OCI-LY7 (cell line): ENCODE measurements at regions not wholly inside any gene's neighbourhood (a gene's known extent, or its start where the extent isn't known, plus 50 kb on each side); places are given as distances from the start of the nearest gene placed in this dataset.

Experiments used
- BruUV-seq: library from RNA; stranded (reverse); fragments of 400-500 nt; replicated peaks from 2 replicates; lab custom pipeline; 2021; lab: Mats Ljungman, UMichigan
- CTCF ChIA-PET: fragments of 300-600 bp; sonication (Branson Sonifier 250); formaldehyde crosslinking; loops from one replicate; lab custom pipeline; 2022; ENCODE audit warnings: antibody characterized with exemption; ENCODE audit not compliant: unreplicated experiment; lab: Charles Lee
- POLR2A ChIA-PET: fragments of 300-600 bp; sonication (Branson Sonifier 250); formaldehyde crosslinking; loops from one replicate; lab custom pipeline; 2022; ENCODE audit warnings: antibody characterized with exemption; lab: Charles Lee
- DNase-seq: peaks from one replicate; pipeline ENCODE4 v3.0.0-alpha.2; 2015; ENCODE audit warnings: low spot score
- H2AFZ ChIP-seq: fragments of 200-600 bp; sonication (generic), shearing (Covaris generic); 2 replicates; pipeline ENCODE4 v1.6.1; 2014; ENCODE audit warnings: mild to moderate bottlenecking, antibody characterized with exemption, low read length, moderate library complexity
- H3K27ac ChIP-seq: fragments of 200-600 bp; sonication (generic); 2 replicates; pipeline ENCODE4 v1.5.1; 2014; ENCODE audit warnings: mixed run types, low read depth, mild to moderate bottlenecking, moderate library complexity, low read length, inconsistent platforms; ENCODE audit not compliant: poor library complexity, severe bottlenecking
- H3K36me3 ChIP-seq: fragments of 200-600 bp; sonication (generic); 2 replicates; pipeline ENCODE4 v1.6.1; 2014; ENCODE audit warnings: mild to moderate bottlenecking, antibody characterized with exemption, low read length, moderate library complexity, mixed read lengths; ENCODE audit not compliant: insufficient read depth
- H3K4me1 ChIP-seq: fragments of 200-600 bp; sonication (generic); 2 replicates; pipeline ENCODE4 v1.5.1; 2014; ENCODE audit warnings: mild to moderate bottlenecking, low read length; ENCODE audit not compliant: insufficient read depth, poor library complexity, severe bottlenecking
- H3K4me2 ChIP-seq: fragments of 200-600 bp; sonication (generic); 2 replicates; pipeline ENCODE4 v1.6.1; 2014; ENCODE audit warnings: mild to moderate bottlenecking, low read length
- H3K4me3 ChIP-seq: fragments of 200-600 bp; sonication (generic); 2 replicates; pipeline ENCODE4 v1.5.1; 2014; ENCODE audit warnings: mild to moderate bottlenecking, low read depth, low read length; ENCODE audit not compliant: poor library complexity, severe bottlenecking
- H3K79me2 ChIP-seq: fragments of 200-600 bp; sonication (generic); 2 replicates; pipeline ENCODE4 v1.6.1; 2016; ENCODE audit warnings: low read depth, mild to moderate bottlenecking, low read length, moderate library complexity, mixed read lengths; ENCODE audit not compliant: insufficient read depth
- H3K9me2 ChIP-seq: fragments of 200-600 bp; sonication (generic); 2 replicates; pipeline ENCODE4 v1.6.1; 2016; ENCODE audit warnings: mild to moderate bottlenecking, low read length, mixed read lengths; ENCODE audit not compliant: insufficient read depth
- H3K9me3 ChIP-seq: fragments of 200-600 bp; sonication (generic); 2 replicates; pipeline ENCODE4 v1.6.1; 2014; ENCODE audit warnings: mild to moderate bottlenecking, mixed run types, low read length, mixed read lengths
- H4K20me1 ChIP-seq: fragments of 200-600 bp; sonication (generic); 2 replicates; pipeline ENCODE4 v1.6.1; 2014; ENCODE audit warnings: mild to moderate bottlenecking, antibody characterized with exemption, low read length, moderate library complexity, mixed read lengths; ENCODE audit not compliant: insufficient read depth
- EZH2phosphoT487 ChIP-seq: fragments of 200-600 bp; sonication (generic); IDR thresholded peaks from 2 replicates; pipeline ENCODE4 v1.6.1; 2018; ENCODE audit warnings: low read depth, borderline replicate concordance, mild to moderate bottlenecking, mixed run types, antibody characterized with exemption, low read length, moderate library complexity, mixed read lengths
- intact Hi-C: fragments of 100-400 bp; cut with micrococcal nuclease; formaldehyde crosslinking; loops from one replicate; pipeline ENCODE4 v1.10.0; 2022; ENCODE audit not compliant: unreplicated experiment
- TF ChIP-seq, protein P1 (sequence below): fragments of 200-600 bp; sonication (generic); conservative IDR thresholded peaks from 2 replicates; pipeline ENCODE4 v1.5.1; 2014; ENCODE audit warnings: mild to moderate bottlenecking, antibody characterized with exemption, low read length, moderate library complexity, mixed read lengths

DNA sequence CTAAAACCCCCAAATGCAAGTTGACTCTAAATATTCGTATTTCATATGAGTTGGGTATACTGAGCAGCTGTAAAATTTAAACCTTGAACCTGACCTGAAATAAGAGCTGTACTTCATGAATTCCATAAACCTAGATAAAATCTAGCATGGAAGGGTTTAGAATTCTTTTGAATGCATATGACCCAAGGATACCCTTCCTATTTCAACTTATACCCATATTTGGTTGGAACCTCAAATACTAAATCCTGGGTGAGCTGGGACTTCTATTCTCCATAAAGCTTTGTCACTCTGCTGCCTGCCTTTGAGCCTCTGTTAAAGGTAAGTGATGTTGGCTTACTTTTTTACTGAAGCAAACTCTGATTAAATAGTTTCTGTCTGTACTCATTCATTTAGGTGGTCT is 994.6 kb downstream of the SUCLG1 start:
- POLR2A ChIA-PET: no interaction called here
- DNase-seq: no peak
- Histone ChIP-seq H2AFZ (no peak overlapping the region), H3K4me3 (no peak overlapping the region), H3K9me2 (no peaks in the 10 kb centered on the region), H3K9me3 (no peaks in the 10 kb centered on the region), H3K36me3 (no peaks in the 10 kb centered on the region), H4K20me1 (no peaks in the 10 kb centered on the region), H3K79me2 (no peaks in the 10 kb centered on the region), H3K27ac (no peak overlapping the region), H3K4me2 (no peak overlapping the region), H3K4me1 (no peaks in the 10 kb centered on the region)
- TF ChIP-seq EZH2phosphoT487: no peak
- TF ChIP-seq, protein P1, sequence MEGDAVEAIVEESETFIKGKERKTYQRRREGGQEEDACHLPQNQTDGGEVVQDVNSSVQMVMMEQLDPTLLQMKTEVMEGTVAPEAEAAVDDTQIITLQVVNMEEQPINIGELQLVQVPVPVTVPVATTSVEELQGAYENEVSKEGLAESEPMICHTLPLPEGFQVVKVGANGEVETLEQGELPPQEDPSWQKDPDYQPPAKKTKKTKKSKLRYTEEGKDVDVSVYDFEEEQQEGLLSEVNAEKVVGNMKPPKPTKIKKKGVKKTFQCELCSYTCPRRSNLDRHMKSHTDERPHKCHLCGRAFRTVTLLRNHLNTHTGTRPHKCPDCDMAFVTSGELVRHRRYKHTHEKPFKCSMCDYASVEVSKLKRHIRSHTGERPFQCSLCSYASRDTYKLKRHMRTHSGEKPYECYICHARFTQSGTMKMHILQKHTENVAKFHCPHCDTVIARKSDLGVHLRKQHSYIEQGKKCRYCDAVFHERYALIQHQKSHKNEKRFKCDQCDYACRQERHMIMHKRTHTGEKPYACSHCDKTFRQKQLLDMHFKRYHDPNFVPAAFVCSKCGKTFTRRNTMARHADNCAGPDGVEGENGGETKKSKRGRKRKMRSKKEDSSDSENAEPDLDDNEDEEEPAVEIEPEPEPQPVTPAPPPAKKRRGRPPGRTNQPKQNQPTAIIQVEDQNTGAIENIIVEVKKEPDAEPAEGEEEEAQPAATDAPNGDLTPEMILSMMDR: no peak
- intact Hi-C loops: no loop called here
- CTCF ChIA-PET: no interaction called here
- BruUV-seq: no TSS peak

DNA sequence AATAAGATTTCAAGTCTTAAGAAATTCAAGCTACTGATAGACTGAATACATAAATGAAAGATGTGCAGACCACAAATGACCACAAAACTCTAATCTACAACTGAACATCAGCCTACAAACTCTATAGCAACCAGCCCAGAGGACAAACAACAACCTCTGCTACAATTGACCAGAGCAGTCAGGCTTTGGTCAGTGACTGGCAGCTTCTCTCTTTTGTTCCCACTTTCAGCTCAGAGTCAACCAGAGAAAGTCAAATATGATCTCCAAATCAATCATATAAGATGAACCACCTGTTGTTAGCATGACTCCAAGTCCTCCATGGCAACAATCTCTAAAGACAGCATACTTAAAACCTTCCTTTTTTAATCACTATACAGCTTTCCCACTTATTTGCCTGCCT is 996.2 kb downstream of the SUCLG1 start:
- Histone ChIP-seq H3K9me3 (no peaks in the 10 kb centered on the region), H3K4me1 (no peaks in the 10 kb centered on the region), H3K4me3 (no peak overlapping the region), H3K79me2 (no peaks in the 10 kb centered on the region), H3K36me3 (no peaks in the 10 kb centered on the region), H3K9me2 (no peaks in the 10 kb centered on the region), H3K4me2 (no peak overlapping the region), H3K27ac (no peak overlapping the region), H4K20me1 (no peaks in the 10 kb centered on the region), H2AFZ (no peak overlapping the region)
- CTCF ChIA-PET: no interaction called here
- POLR2A ChIA-PET: no interaction called here
- intact Hi-C loops: no loop called here
- BruUV-seq: no TSS peak
- TF ChIP-seq EZH2phosphoT487: no peak
- TF ChIP-seq, protein P1: no peak
- no peak for DNase-seq

DNA sequence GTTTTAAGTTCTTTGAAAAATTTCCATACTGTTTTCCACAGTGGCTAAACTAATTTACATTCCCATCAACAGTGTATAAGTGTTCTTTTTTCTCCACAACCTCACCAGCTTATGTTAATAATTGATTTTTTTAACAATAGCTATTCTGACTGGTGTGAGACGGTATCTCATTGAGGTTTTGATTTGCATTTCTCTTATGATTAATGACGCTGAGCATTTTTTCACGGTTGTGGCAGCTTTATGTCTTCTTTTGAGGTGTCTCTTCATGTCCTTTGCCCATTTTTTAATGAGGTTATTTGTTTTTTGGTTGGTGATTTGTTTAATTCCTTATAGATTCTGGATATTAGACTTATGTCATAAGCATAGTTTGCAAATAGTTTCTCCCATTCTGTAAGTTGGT is 997.9 kb downstream of the SUCLG1 start:
- Histone ChIP-seq H3K9me2 (no peaks in the 10 kb centered on the region), H2AFZ (no peak overlapping the region), H3K4me3 (no peak overlapping the region), H4K20me1 (no peaks in the 10 kb centered on the region), H3K4me1 (no peaks in the 10 kb centered on the region), H3K36me3 (no peaks in the 10 kb centered on the region), H3K79me2 (no peaks in the 10 kb centered on the region), H3K9me3 (no peaks in the 10 kb centered on the region), H3K4me2 (no peak overlapping the region), H3K27ac (no peak overlapping the region)
- ChIA-PET POLR2A (interaction anchor here (1.2 kb wide), 1 partner anchor 19 kb away, joined by 3 read pairs; no protein-coding TSS in a partner anchor), CTCF (no interaction called here)
- no TSS peak for BruUV-seq
- TF ChIP-seq, protein P1: no peak
- TF ChIP-seq EZH2phosphoT487: no peak
- DNase-seq: no peak
- intact Hi-C loops: no loop called here
